GM12872 (cell line): ENCODE measurements at regions not wholly inside any gene's neighbourhood (a gene's known extent, or its start where the extent isn't known, plus 50 kb on each side); places are given as distances from the start of the nearest gene placed in this dataset.

Experiments used
- TF ChIP-seq, protein P1 (sequence below): IDR thresholded peaks from 3 replicates; pipeline ENCODE4 v1.5.1; 2011; ENCODE audit warnings: low read depth, mild to moderate bottlenecking, low read length, moderate library complexity; ENCODE audit not compliant: insufficient read depth

DNA sequence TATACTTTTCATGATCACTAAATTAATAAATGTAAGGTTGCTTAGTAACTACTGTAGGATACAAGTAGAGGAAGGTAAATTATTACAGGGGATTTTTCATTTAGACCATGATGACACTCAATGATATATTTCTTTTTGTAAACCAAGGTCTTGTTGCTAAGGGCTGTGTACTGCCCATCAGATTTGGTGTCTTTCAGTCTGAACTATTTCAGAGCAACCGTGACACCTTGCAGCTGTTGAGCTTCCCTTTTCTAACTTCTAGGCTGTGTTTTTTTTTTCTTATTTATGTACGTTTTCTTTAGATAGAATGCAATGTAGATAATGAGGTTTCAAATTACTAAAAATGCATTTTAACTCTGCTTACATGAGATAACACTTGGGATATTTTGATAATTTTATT lies 292.0 kb upstream of the MBL2 start:
- TF ChIP-seq, protein P1, sequence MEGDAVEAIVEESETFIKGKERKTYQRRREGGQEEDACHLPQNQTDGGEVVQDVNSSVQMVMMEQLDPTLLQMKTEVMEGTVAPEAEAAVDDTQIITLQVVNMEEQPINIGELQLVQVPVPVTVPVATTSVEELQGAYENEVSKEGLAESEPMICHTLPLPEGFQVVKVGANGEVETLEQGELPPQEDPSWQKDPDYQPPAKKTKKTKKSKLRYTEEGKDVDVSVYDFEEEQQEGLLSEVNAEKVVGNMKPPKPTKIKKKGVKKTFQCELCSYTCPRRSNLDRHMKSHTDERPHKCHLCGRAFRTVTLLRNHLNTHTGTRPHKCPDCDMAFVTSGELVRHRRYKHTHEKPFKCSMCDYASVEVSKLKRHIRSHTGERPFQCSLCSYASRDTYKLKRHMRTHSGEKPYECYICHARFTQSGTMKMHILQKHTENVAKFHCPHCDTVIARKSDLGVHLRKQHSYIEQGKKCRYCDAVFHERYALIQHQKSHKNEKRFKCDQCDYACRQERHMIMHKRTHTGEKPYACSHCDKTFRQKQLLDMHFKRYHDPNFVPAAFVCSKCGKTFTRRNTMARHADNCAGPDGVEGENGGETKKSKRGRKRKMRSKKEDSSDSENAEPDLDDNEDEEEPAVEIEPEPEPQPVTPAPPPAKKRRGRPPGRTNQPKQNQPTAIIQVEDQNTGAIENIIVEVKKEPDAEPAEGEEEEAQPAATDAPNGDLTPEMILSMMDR = no peak

DNA sequence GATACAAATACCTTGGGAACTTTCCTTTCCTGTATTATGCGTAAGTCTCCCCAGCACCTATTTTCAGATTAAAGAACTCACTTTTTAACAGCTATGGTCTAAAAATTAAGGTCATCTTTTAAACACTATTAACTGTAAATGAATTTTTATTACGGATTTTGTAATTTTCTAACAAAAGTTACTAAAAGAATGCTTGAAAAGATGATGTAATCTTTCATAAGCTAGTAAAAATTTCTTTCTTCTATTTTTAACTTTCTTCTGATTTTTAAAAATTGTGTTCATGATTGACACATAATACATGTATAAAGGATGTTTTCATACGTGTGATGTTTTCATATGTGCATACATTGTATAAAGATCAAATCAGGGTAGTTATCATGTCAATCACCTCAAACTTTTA lies 291.2 kb upstream of the MBL2 start:
- TF ChIP-seq, protein P1 = no peak

DNA sequence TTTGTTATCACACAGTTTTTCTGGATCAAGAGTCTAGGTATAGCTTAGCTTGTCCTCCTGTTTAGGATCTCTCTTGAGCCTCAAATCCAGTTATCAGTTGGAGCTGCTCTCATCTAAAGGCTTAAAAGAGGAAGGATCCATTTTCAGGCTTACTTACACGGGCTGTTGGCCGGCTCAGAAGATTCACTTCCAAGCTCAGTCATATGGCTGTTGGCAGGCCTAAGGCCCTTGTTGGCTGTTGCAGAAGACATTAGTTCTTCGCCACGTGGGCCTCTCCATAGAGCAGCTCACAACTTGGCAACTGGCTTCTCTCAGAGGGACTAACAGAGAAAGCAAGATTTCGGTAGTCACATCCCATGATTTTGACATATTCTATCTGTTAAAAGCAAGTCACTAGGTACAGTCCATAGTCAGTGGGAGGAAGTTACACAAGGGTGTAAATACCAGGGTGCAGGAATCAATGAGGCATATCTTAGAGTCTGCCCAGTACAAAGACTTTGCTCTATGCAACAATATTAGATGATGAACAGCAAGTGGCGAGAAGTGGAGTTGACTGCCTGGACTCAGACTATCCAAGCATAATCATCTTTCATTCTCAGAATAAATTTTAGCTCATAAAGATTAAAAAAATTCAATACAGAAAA lies 280.1 kb upstream of the MBL2 start:
- TF ChIP-seq, protein P1 = no peak

DNA sequence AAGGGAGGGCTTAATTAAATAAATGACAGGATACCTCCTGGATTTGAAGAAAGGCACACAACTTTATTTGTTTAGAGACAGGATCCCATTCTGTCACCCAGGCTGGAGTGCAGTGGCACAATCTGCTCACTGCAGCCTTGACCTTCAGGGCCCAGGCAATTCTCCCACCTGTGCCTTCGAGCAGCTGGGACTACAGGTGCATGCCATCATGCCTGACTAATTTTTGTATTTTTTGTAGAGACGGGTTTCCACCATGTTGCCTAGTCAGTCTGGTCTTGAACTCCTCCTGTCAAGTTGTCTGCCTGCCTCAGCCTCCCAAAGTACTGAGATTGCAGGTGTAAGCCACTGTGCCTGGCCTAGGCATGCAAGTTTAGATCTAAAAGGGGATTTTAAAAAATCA lies 272.7 kb upstream of the MBL2 start:
- TF ChIP-seq, protein P1 = no peak

DNA sequence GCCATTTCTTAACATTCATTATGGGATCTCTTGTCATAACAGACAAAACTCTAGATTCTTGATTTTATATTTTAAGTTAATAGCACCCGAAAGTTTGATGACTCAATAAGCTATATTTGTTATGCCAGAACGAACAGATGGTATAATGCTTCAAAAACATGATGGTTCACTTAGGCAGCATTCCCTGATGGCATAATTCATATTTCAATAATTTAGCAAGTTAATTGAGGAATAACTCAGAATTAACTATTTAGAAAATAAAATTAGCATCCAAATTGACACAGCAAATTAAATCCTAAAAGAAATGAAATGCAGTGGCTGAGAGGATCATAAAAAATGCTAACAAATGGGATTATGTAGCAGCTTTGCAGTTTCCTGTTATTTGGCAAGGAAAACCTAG lies 260.8 kb upstream of the MBL2 start:
- TF ChIP-seq, protein P1 = no peak

DNA sequence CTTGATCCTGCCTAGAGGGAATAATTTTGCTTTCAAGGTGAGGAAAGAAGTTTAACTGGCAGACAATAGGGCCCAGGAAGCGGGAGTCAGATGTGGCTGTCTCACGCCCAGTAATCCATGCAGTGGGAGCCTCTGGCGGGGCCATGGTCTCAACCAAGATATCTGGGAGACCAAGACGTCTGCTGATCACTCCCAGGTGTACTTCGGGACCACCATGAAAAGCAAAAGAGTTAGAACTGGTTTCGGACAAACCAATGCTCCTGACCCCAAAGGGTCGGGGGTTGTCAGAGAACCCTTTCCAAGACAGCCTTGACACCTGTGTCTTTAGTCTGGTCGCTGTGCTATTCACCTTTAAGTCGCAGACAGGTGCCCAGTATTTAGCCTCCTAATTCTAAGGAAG lies 256.9 kb upstream of the MBL2 start:
- TF ChIP-seq, protein P1 = no peak

DNA sequence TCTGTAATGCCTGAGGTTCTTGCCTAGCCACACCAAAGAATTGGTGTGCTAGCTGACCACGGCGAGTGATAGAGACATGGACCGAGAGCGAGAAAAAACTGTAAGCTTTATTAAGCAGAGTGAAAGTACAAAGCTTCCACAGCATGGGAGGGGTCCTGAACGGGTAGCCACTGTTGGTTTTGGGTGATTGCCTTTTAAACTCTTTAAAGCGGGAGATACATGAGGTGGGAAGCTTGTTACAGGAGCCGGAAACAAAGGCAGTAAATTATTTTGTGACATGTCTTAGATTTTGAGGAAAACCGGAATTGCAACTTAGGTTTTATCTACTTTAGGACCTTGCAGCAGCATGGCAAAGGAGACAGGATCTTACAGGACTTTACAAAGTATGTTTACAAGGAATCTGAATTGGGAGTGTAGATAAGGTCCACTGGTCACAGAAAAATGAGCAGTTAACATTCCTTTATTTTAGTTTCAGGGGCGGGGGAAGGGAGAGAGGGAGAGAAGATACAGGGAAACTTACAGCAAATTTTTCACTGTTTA lies 252.7 kb upstream of the MBL2 start:
- TF ChIP-seq, protein P1 = no peak

DNA sequence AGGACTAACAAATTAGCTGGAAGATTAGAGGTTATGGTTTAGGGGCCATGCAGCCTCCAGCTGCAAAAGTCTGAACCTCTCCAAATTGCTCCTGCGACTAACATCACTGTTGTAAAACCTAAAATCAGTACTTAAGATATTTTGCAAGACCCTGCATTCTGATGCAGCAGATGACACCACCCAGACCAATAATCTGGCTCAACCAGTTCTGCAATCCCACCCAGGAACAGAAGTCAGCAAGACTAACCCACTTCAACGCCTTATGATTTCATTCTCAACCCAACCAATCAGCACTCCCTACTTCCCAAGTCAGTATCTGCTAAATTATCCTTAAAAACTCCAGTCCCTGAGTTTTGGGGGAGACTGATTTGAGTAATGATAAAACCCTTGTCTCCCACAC lies 250.8 kb upstream of the MBL2 start:
- TF ChIP-seq, protein P1 = no peak
